HepG2 (cell line): ENCODE measurements at regions not wholly inside any gene's neighbourhood (a gene's known extent, or its start where the extent isn't known, plus 50 kb on each side); places are given as distances from the start of the nearest gene placed in this dataset.

Source experiments
- CBFB ChIP-seq: sonication (generic); formaldehyde crosslinking; IDR thresholded peaks from 2 replicates; pipeline ENCODE4 v1.4.0; 2020; ENCODE audit warnings: missing genetic modification reagents
- CBX2 ChIP-seq, 2 experiments: fragments of 200-600 bp in 1 of 2; sonication (generic); formaldehyde crosslinking in 1 of 2; IDR thresholded peaks; 2 replicates each; pipeline versions ENCODE4 v1.7.0 to v1.8.1; 2018 to 2022; ENCODE audit warnings: low read depth in 2 of 2, low read length in 1 of 2, mild to moderate bottlenecking in 1 of 2, missing genetic modification reagents in 1 of 2
- CREB1 ChIP-seq, 2 experiments: fragments of 450-650 bp in 1 of 2; IDR thresholded peaks; 2 replicates each; pipeline ENCODE4 v1.6.1; 2016 to 2017; ENCODE audit warnings: control low read depth in 1 of 2, mild to moderate bottlenecking in 1 of 2, missing compliant biosample characterization in 1 of 2, missing genetic modification characterization in 1 of 2
- DMAP1 ChIP-seq: IDR thresholded peaks from 2 replicates; pipeline ENCODE4 v1.6.1; 2016
- FOXA1 ChIP-seq, 2 experiments: fragments of 450-650 bp in 1 of 2; sonication (generic) in 1 of 2; formaldehyde crosslinking in 1 of 2; IDR thresholded peaks; 2 replicates each; pipeline versions ENCODE4 v1.4.0 to v1.6.1; 2016 to 2020; ENCODE audit warnings: missing genetic modification reagents in 1 of 2
- FOXP1 ChIP-seq, 2 experiments: fragments of 450-650 bp in 1 of 2; IDR thresholded peaks; 2 replicates each; pipeline ENCODE4 v1.6.1; 2017 to 2018; ENCODE audit warnings: antibody characterized with exemption in 1 of 2
- HCFC1 ChIP-seq: fragments of 150-350 bp; IDR thresholded peaks from 2 replicates; pipeline ENCODE4 v1.6.1; 2014; ENCODE audit warnings: low read depth, low read length
- MED1 ChIP-seq: sonication (generic); formaldehyde crosslinking; IDR thresholded peaks from 2 replicates; pipeline ENCODE4 v1.4.0; 2020; ENCODE audit warnings: missing genetic modification reagents
- TCF7 ChIP-seq: sonication (generic); IDR thresholded peaks from 2 replicates; pipeline ENCODE4 v1.6.1; 2016; ENCODE audit warnings: antibody characterized with exemption, low read depth
- ZNF530 ChIP-seq: sonication (generic); formaldehyde crosslinking; IDR thresholded peaks from 2 replicates; pipeline ENCODE4 v1.5.0; 2020; ENCODE audit warnings: low read depth, mild to moderate bottlenecking, missing genetic modification reagents
- ZNF570 ChIP-seq: sonication (generic); formaldehyde crosslinking; IDR thresholded peaks from 2 replicates; pipeline ENCODE4 v1.4.0; 2020; ENCODE audit warnings: mild to moderate bottlenecking, missing genetic modification reagents, borderline replicate concordance
- ZNF724P ChIP-seq: sonication (generic); formaldehyde crosslinking; IDR thresholded peaks from 2 replicates; pipeline ENCODE4 v1.8.0; 2022; ENCODE audit warnings: missing genetic modification reagents, borderline replicate concordance
- TF ChIP-seq, protein P1 (sequence below): fragments of 450-650 bp; IDR thresholded peaks from 2 replicates; pipeline ENCODE4 v1.6.1; 2017; ENCODE audit warnings: mild to moderate bottlenecking
- TF ChIP-seq, protein P2 (sequence below): sonication (generic); formaldehyde crosslinking; IDR thresholded peaks from 2 replicates; pipeline ENCODE4 v1.4.0; 2020; ENCODE audit warnings: missing genetic modification reagents
- TF ChIP-seq, protein P3 (sequence below): sonication (generic); formaldehyde crosslinking; IDR thresholded peaks from 2 replicates; pipeline ENCODE4 v1.8.0; 2022; ENCODE audit warnings: mild to moderate bottlenecking, missing genetic modification reagents
- TF ChIP-seq, protein P4 (sequence below): sonication (generic); formaldehyde crosslinking; IDR thresholded peaks from 2 replicates; pipeline ENCODE4 v1.8.1; 2023; ENCODE audit warnings: mild to moderate bottlenecking, moderate library complexity, missing genetic modification reagents
- TF ChIP-seq, protein P5 (sequence below): sonication (generic); formaldehyde crosslinking; IDR thresholded peaks from 2 replicates; pipeline ENCODE4 v1.5.0; 2020; ENCODE audit warnings: mild to moderate bottlenecking, missing genetic modification reagents

DNA sequence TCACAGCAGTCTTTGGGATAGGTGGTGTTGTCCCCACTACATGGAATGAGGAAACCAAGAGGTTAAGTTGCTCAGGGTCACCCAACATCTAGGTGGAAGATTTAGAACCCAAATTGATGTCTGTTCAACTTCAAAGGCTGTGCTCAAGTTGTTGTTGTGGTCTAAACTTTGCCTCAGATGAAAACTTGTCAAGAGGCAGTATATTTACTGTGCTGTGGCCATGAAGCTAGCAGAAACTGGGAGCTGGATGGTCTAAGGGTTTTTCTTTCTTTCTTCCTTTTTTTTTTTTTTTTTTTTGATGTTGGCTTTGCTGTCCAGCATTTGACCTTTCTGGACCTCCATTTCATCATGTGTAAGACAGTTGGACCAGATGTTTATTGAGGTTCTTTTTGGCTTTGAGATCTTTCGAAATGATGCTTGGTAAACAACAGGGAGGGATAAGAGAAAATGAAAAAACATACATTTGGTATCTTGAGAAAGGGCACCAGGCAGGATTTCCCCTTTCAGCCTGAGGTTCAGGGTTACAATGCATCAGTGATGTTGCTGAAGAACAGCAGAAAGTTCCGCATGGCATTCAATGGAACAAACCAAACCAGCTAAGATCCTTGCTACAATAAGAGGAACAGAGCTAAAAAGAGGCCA lies 166.2 kb upstream of the RPS6KA3 start (continued):
- TF ChIP-seq ZNF724P (no peak), FOXA1 (IDR thresholded peaks at IDR 0.05) (no peak), FOXA1 (CRISPR knock-in tag; IDR thresholded peaks at IDR 0.05) (peak; percentile 33; the same call in 1 of the 2 replicates), MED1 (CRISPR knock-in tag) (0 out of 2 replicates have a peak, but pooled peaks have one; percentile 18), CREB1 (IDR thresholded peaks at IDR 0.05) (no peak), CREB1 (CRISPR knock-in tag; IDR thresholded peaks at IDR 0.05) (no peak), ZNF530 (no peak), CBX2 (IDR thresholded peaks at IDR 0.05; ENCODE audit: low read depth, low read length) (no peak), CBX2 (CRISPR knock-in tag; IDR thresholded peaks at IDR 0.05; ENCODE audit: low read depth) (no peak), CBFB (CRISPR knock-in tag) (no peak), TCF7 (peak; percentile 23; the same call in 1 of the 2 replicates), ZNF570 (CRISPR knock-in tag) (no peak), HCFC1 (no peak), FOXP1 (IDR thresholded peaks at IDR 0.05) (no peak), FOXP1 (CRISPR knock-in tag; IDR thresholded peaks at IDR 0.05) (peak; percentile 13; the same call in 1 of the 2 replicates), DMAP1 (CRISPR knock-in tag) (no peak)
- TF ChIP-seq, protein P1, sequence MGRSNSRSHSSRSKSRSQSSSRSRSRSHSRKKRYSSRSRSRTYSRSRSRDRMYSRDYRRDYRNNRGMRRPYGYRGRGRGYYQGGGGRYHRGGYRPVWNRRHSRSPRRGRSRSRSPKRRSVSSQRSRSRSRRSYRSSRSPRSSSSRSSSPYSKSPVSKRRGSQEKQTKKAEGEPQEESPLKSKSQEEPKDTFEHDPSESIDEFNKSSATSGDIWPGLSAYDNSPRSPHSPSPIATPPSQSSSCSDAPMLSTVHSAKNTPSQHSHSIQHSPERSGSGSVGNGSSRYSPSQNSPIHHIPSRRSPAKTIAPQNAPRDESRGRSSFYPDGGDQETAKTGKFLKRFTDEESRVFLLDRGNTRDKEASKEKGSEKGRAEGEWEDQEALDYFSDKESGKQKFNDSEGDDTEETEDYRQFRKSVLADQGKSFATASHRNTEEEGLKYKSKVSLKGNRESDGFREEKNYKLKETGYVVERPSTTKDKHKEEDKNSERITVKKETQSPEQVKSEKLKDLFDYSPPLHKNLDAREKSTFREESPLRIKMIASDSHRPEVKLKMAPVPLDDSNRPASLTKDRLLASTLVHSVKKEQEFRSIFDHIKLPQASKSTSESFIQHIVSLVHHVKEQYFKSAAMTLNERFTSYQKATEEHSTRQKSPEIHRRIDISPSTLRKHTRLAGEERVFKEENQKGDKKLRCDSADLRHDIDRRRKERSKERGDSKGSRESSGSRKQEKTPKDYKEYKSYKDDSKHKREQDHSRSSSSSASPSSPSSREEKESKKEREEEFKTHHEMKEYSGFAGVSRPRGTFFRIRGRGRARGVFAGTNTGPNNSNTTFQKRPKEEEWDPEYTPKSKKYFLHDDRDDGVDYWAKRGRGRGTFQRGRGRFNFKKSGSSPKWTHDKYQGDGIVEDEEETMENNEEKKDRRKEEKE, result no peak
- TF ChIP-seq, protein P2, sequence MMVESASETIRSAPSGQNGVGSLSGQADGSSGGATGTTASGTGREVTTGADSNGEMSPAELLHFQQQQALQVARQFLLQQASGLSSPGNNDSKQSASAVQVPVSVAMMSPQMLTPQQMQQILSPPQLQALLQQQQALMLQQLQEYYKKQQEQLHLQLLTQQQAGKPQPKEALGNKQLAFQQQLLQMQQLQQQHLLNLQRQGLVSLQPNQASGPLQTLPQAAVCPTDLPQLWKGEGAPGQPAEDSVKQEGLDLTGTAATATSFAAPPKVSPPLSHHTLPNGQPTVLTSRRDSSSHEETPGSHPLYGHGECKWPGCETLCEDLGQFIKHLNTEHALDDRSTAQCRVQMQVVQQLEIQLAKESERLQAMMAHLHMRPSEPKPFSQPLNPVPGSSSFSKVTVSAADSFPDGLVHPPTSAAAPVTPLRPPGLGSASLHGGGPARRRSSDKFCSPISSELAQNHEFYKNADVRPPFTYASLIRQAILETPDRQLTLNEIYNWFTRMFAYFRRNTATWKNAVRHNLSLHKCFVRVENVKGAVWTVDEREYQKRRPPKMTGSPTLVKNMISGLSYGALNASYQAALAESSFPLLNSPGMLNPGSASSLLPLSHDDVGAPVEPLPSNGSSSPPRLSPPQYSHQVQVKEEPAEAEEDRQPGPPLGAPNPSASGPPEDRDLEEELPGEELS (CRISPR knock-in tag), result peak; percentile 51; the same call in 1 of the 2 replicates
- TF ChIP-seq, protein P3, sequence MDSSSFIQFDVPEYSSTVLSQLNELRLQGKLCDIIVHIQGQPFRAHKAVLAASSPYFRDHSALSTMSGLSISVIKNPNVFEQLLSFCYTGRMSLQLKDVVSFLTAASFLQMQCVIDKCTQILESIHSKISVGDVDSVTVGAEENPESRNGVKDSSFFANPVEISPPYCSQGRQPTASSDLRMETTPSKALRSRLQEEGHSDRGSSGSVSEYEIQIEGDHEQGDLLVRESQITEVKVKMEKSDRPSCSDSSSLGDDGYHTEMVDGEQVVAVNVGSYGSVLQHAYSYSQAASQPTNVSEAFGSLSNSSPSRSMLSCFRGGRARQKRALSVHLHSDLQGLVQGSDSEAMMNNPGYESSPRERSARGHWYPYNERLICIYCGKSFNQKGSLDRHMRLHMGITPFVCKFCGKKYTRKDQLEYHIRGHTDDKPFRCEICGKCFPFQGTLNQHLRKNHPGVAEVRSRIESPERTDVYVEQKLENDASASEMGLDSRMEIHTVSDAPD (CRISPR knock-in tag), result no peak
- TF ChIP-seq, protein P4, sequence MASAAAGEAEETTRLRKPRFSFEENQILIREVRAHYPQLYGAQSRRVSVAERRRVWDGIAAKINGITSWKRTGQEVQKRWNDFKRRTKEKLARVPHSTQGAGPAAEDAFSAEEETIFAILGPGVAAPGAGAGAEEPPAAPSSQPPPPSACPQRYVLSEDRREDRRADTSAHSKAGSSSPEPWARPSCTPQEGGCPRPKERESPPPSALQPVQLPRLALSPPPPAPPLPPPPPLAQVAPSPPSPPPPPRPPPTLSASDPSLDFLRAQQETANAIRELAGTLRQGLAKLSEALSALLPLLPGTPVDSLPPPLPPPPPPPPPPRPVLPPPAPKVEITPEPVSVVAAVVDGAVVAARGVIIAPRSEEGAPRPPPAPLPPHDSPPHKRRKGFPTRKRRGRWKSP (CRISPR knock-in tag), result no peak
- TF ChIP-seq, protein P5, sequence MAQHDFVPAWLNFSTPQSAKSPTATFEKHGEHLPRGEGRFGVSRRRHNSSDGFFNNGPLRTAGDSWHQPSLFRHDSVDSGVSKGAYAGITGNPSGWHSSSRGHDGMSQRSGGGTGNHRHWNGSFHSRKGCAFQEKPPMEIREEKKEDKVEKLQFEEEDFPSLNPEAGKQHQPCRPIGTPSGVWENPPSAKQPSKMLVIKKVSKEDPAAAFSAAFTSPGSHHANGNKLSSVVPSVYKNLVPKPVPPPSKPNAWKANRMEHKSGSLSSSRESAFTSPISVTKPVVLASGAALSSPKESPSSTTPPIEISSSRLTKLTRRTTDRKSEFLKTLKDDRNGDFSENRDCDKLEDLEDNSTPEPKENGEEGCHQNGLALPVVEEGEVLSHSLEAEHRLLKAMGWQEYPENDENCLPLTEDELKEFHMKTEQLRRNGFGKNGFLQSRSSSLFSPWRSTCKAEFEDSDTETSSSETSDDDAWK, result no peak
